H1 (cell line): ENCODE measurements at regions not wholly inside any gene's neighbourhood (a gene's known extent, or its start where the extent isn't known, plus 50 kb on each side); places are given as distances from the start of the nearest gene placed in this dataset.

ENCODE experiments used
- CTCF ChIA-PET: fragments of 300-600 bp; sonication (Branson Sonifier 250); formaldehyde crosslinking; loops from one replicate; lab custom pipeline; 2021; ENCODE audit not compliant: partially characterized antibody; lab: Charles Lee
- POLR2A ChIA-PET: fragments of 300-600 bp; sonication (Branson Sonifier 250); formaldehyde crosslinking; loops from one replicate; lab custom pipeline; 2021; ENCODE audit warnings: inconsistent platforms; ENCODE audit not compliant: partially characterized antibody; lab: Charles Lee
- DNase-seq, 2 experiments: peaks; one replicate each; pipeline versions ENCODE4 v3.0.0 to v3.0.0-alpha.2; 2010 to 2022; ENCODE audit warnings: low spot score in 2 of 2, low read depth in 1 of 2, mixed read lengths in 1 of 2
- FAIRE-seq: peaks from 2 replicates; lab custom pipeline; 2011; peaks lifted over from hg19 to GRCh38; lab: Jason Lieb, UNC
- H2AFZ ChIP-seq: 2 replicates; pipeline ENCODE4 v1.8.1; 2012; ENCODE audit warnings: low read length, inconsistent platforms
- H2AK5ac ChIP-seq: 2 replicates; pipeline ENCODE4 v1.6.1; 2013; ENCODE audit warnings: low read depth, low read length
- H2BK120ac ChIP-seq: replicated peaks from 2 replicates; pipeline ENCODE3; 2013; ENCODE audit warnings: low read depth, low read length, inconsistent platforms
- H2BK12ac ChIP-seq: 2 replicates; pipeline ENCODE4 v1.6.1; 2013; ENCODE audit warnings: low read depth, low read length
- H2BK15ac ChIP-seq: 2 replicates; pipeline ENCODE4 v1.6.1; 2013; ENCODE audit warnings: low read length
- H2BK20ac ChIP-seq: 2 replicates; pipeline ENCODE4 v1.6.1; 2013; ENCODE audit warnings: low read length
- H2BK5ac ChIP-seq: 2 replicates; pipeline ENCODE4 v1.6.1; 2013; ENCODE audit warnings: low read depth, low read length
- H3K14ac ChIP-seq: 2 replicates; pipeline ENCODE4 v1.6.1; 2013; ENCODE audit warnings: inconsistent platforms; ENCODE audit not compliant: insufficient read length
- H3K18ac ChIP-seq: 2 replicates; pipeline ENCODE4 v1.6.1; 2013; ENCODE audit warnings: low read length; ENCODE audit errors: extremely low read depth
- H3K23ac ChIP-seq: 2 replicates; pipeline ENCODE4 v1.6.1; 2013; ENCODE audit warnings: inconsistent platforms; ENCODE audit not compliant: insufficient read length
- H3K23me2 ChIP-seq: 2 replicates; pipeline ENCODE4 v1.6.1; 2013; ENCODE audit warnings: low read depth, low read length
- H3K27ac ChIP-seq: 2 replicates; pipeline ENCODE4 v1.6.1; 2011; ENCODE audit warnings: low read depth, low read length, inconsistent platforms
- H3K27me3 ChIP-seq, 4 experiments: replicated peaks in 1 of 4; 1 replicate in 1 of 4; 2 replicates in 3 of 4; pipeline versions ENCODE4 v1.6.1 to v1.8.1; 2011 to 2013; ENCODE audit warnings: low read length in 3 of 4, mild to moderate bottlenecking in 3 of 4, inconsistent platforms in 2 of 4, mixed read lengths in 2 of 4, moderate library complexity in 1 of 4; ENCODE audit not compliant: control insufficient read depth in 3 of 4, insufficient read depth in 3 of 4; ENCODE audit errors: extremely low read depth in 1 of 4
- H3K36me3 ChIP-seq, 4 experiments: 2 replicates each; pipeline versions ENCODE4 v1.6.1 to v1.8.1; 2011 to 2013; ENCODE audit warnings: mild to moderate bottlenecking in 4 of 4, low read length in 3 of 4, moderate library complexity in 2 of 4, control low read depth in 1 of 4, inconsistent platforms in 1 of 4; ENCODE audit not compliant: insufficient read depth in 4 of 4, control insufficient read depth in 2 of 4
- H3K4ac ChIP-seq: replicated peaks from 2 replicates; pipeline ENCODE3; 2013; ENCODE audit warnings: low read length, low read depth, mixed read lengths, inconsistent platforms; ENCODE audit not compliant: insufficient read length
- H3K4me1 ChIP-seq, 4 experiments: replicated peaks in 1 of 4; 1 replicate in 1 of 4; 2 replicates in 3 of 4; pipeline versions ENCODE4 v1.6.1 to v1.8.1; 2011 to 2013; ENCODE audit warnings: low read length in 3 of 4, inconsistent platforms in 2 of 4, mixed read lengths in 1 of 4; ENCODE audit not compliant: insufficient read depth in 4 of 4, control insufficient read depth in 3 of 4
- H3K4me2 ChIP-seq, 2 experiments: 2 replicates each; pipeline versions ENCODE4 v1.6.1 to v1.8.1; 2011 to 2013; ENCODE audit warnings: low read depth in 2 of 2, low read length in 2 of 2, control low read depth in 1 of 2, inconsistent platforms in 1 of 2, mild to moderate bottlenecking in 1 of 2; ENCODE audit not compliant: insufficient read depth in 1 of 2
- H3K4me3 ChIP-seq, 4 experiments: fragments of 200-600, 300-600 bp in 1 of 4; sonication (generic), shearing (Covaris generic), sonication (Bioruptor Twin) in 1 of 4; 2 replicates each; pipeline versions ENCODE4 v1.5.1 to v1.8.1; 2011 to 2016; ENCODE audit warnings: low read length in 4 of 4, low read depth in 3 of 4, control low read depth in 2 of 4, inconsistent platforms in 2 of 4, mild to moderate bottlenecking in 2 of 4, mixed read lengths in 1 of 4, moderate library complexity in 1 of 4; ENCODE audit not compliant: insufficient read depth in 2 of 4; ENCODE audit errors: extremely low read depth in 1 of 4
- H3K56ac ChIP-seq: replicated peaks from 2 replicates; pipeline ENCODE3; 2013; ENCODE audit warnings: low read depth, mild to moderate bottlenecking, mixed read lengths, low read length, inconsistent platforms; ENCODE audit not compliant: insufficient read length
- H3K79me1 ChIP-seq: 2 replicates; pipeline ENCODE4 v1.6.1; 2013; ENCODE audit warnings: low read depth, low read length, control low read depth
- H3K79me2 ChIP-seq, 2 experiments: 2 replicates each; pipeline versions ENCODE4 v1.6.1 to v1.8.1; 2012 to 2013; ENCODE audit warnings: low read length in 2 of 2, mild to moderate bottlenecking in 2 of 2, inconsistent platforms in 1 of 2; ENCODE audit not compliant: insufficient read depth in 2 of 2, control insufficient read depth in 1 of 2
- H3K9ac ChIP-seq, 4 experiments: replicated peaks in 1 of 4; 1 replicate in 1 of 4; 2 replicates in 3 of 4; pipeline versions ENCODE4 v1.6.1 to v1.8.1; 2011 to 2013; ENCODE audit warnings: low read depth in 3 of 4, low read length in 3 of 4, control low read depth in 2 of 4, mild to moderate bottlenecking in 2 of 4, moderate library complexity in 2 of 4, inconsistent platforms in 1 of 4; ENCODE audit errors: extremely low read depth in 1 of 4
- H3K9me3 ChIP-seq, 2 experiments: 2 replicates each; pipeline versions ENCODE4 v1.6.1 to v1.8.1; 2012 to 2013; ENCODE audit warnings: mild to moderate bottlenecking in 2 of 2, moderate library complexity in 2 of 2, control low read depth in 1 of 2, inconsistent platforms in 1 of 2, low read depth in 1 of 2, low read length in 1 of 2, mixed read lengths in 1 of 2; ENCODE audit not compliant: insufficient read depth in 2 of 2
- H4K20me1 ChIP-seq, 2 experiments: replicated peaks in 1 of 2; 2 replicates each; pipeline versions ENCODE3 to v1.8.1; 2011 to 2013; ENCODE audit warnings: inconsistent platforms in 2 of 2, low read length in 2 of 2, mild to moderate bottlenecking in 1 of 2; ENCODE audit not compliant: insufficient read depth in 2 of 2, control insufficient read depth in 1 of 2
- H4K5ac ChIP-seq: 2 replicates; pipeline ENCODE4 v1.6.1; 2013; ENCODE audit warnings: low read length, low read depth, mixed read lengths, inconsistent platforms; ENCODE audit not compliant: insufficient read length
- H4K8ac ChIP-seq: 2 replicates; pipeline ENCODE4 v1.8.0; 2013; ENCODE audit warnings: mild to moderate bottlenecking, moderate library complexity, low read length, inconsistent platforms; ENCODE audit not compliant: insufficient read depth; ENCODE audit errors: extremely low read depth
- H4K91ac ChIP-seq: replicated peaks from 2 replicates; pipeline ENCODE3; 2013; ENCODE audit warnings: low read length, mixed read lengths, inconsistent platforms; ENCODE audit not compliant: insufficient read length
- ASH2L ChIP-seq: fragments of 200-600, 300-600 bp; sonication (generic); IDR thresholded peaks from one replicate; pipeline ENCODE4 v1.7.1; 2017; ENCODE audit warnings: low read length
- BCL11A ChIP-seq, 2 experiments: IDR thresholded peaks; one replicate each; pipeline ENCODE4 v1.6.1; 2011; ENCODE audit warnings: low read depth in 2 of 2, low read length in 2 of 2, mild to moderate bottlenecking in 2 of 2
- CTBP2 ChIP-seq: IDR thresholded peaks from 2 replicates; pipeline ENCODE4 v1.7.0; 2011; ENCODE audit warnings: borderline replicate concordance, mild to moderate bottlenecking, moderate library complexity, mixed read lengths, low read length; ENCODE audit not compliant: insufficient read depth, insufficient read length
- E2F6 ChIP-seq: IDR thresholded peaks from 2 replicates; pipeline ENCODE4 v1.6.1; 2012; ENCODE audit warnings: inconsistent platforms
- EGR1 ChIP-seq: IDR thresholded peaks from 2 replicates; pipeline ENCODE4 v1.6.1; 2011; ENCODE audit warnings: low read depth, low read length, borderline replicate concordance
- HDAC6 ChIP-seq: IDR thresholded peaks from one replicate; pipeline ENCODE4 v1.7.1; 2012; ENCODE audit warnings: low read depth, mild to moderate bottlenecking, inconsistent platforms, low read length, moderate library complexity
- JUND ChIP-seq: IDR thresholded peaks from 2 replicates; pipeline ENCODE4 v1.6.1; 2011; ENCODE audit warnings: mild to moderate bottlenecking, improper control_type of control experiment, low read length
- NANOG ChIP-seq: IDR thresholded peaks from 2 replicates; pipeline ENCODE4 v1.6.1; 2011; ENCODE audit warnings: low read length, low read depth, mild to moderate bottlenecking, inconsistent platforms; ENCODE audit not compliant: insufficient read depth, poor library complexity, severe bottlenecking
- NRF1 ChIP-seq: IDR thresholded peaks from 2 replicates; pipeline ENCODE4 v1.6.1; 2011; ENCODE audit warnings: mild to moderate bottlenecking, low read depth, low read length, improper control_type of control experiment
- RBBP5 ChIP-seq: IDR thresholded peaks from 2 replicates; pipeline ENCODE4 v1.7.1; 2012; ENCODE audit warnings: low read depth, mild to moderate bottlenecking, inconsistent platforms, low read length, moderate library complexity, borderline replicate concordance
- SIN3A ChIP-seq, 2 experiments: IDR thresholded peaks in 1 of 2; conservative IDR thresholded peaks in 1 of 2; 2 replicates each; pipeline ENCODE4 v1.6.1; 2011 to 2012; ENCODE audit warnings: low read length in 2 of 2, improper control_type of control experiment in 1 of 2, low read depth in 1 of 2, mild to moderate bottlenecking in 1 of 2
- SP4 ChIP-seq: IDR thresholded peaks from 2 replicates; pipeline ENCODE4 v1.6.1; 2012; ENCODE audit warnings: low read length, inconsistent platforms
- TAF7 ChIP-seq: optimal IDR thresholded peaks from 2 replicates; pipeline ENCODE3; 2011; ENCODE audit warnings: low read depth, mild to moderate bottlenecking, inconsistent platforms, low read length, moderate library complexity, borderline replicate concordance
- TBP ChIP-seq: IDR thresholded peaks from 2 replicates; pipeline ENCODE4 v1.6.1; 2011; ENCODE audit warnings: low read depth, low read length, improper control_type of control experiment
- WGBS, 2 experiments: shearing (Covaris generic) in 1 of 2; methylation state at CpG; one replicate each; pipeline versions ENCODE4 v1.1.6 to v1.1.7; 2013 to 2015; ENCODE audit warnings: low lambda C conversion rate in 2 of 2, mixed read lengths in 2 of 2, inconsistent platforms in 1 of 2, low coverage in 1 of 2, missing lambda C conversion rate in 1 of 2; ENCODE audit not compliant: insufficient replicate concordance in 2 of 2, insufficient coverage in 1 of 2, insufficient read length in 1 of 2; ENCODE audit errors: extremely low coverage in 1 of 2, missing lambda C conversion rate in 1 of 2; 5-methylcytosine and 5-hydroxymethylcytosine counted together

- Histone ChIP-seq H3K79me1 (no peaks in the 10 kb centered on the region), H3K36me3 (no peaks in the 10 kb centered on the region), H4K5ac (no peak overlapping the region), H3K23ac (no peak overlapping the region), H2AK5ac (no peak overlapping the region), H4K8ac (no peak overlapping the region), H3K4me1 (no peaks in the 10 kb centered on the region), H3K14ac (no peak overlapping the region), H2AFZ (no peak overlapping the region), H3K4me2 (no peak overlapping the region), H2BK5ac (no peak overlapping the region), H2BK120ac (no peak overlapping the region), H3K27ac (no peak overlapping the region), H2BK15ac (no peak overlapping the region), H3K18ac (no peak overlapping the region), H3K4ac (no peak overlapping the region), H3K56ac (no peak overlapping the region), H3K9me3 (no peaks in the 10 kb centered on the region), H2BK12ac (no peak overlapping the region), H2BK20ac (no peak overlapping the region), H4K20me1 (no peaks in the 10 kb centered on the region), H3K23me2 (no peaks in the 10 kb centered on the region), H3K4me3 (no peak overlapping the region), H3K9ac (no peak overlapping the region), H4K91ac (no peak overlapping the region), H3K27me3 (no peaks in the 10 kb centered on the region), H3K79me2 (no peaks in the 10 kb centered on the region)
- peak in 1 of 2 experiments; percentile 54 for DNase-seq
- FAIRE-seq, result peak; percentile 48
- CTCF ChIA-PET, result interaction anchor here (0.7 to 2.7 kb wide), 12 partner anchors 9 to 386 kb away, joined by 3 to 14 read pairs (median 6); no protein-coding TSS in a partner anchor
- POLR2A ChIA-PET, result no interaction called here
- 70% methylated on average over 1 of the region's 1 CpG; no CpG with 5 or more reads in 1 of the 2 experiments for WGBS, 2 experiments
- no peak for TF ChIP-seq BCL11A (IDR thresholded peaks at IDR 0.05; ENCODE audit: low read depth in 2 of 2, low read length in 2 of 2)
- no peak for TF ChIP-seq SIN3A (conservative IDR thresholded peaks at IDR 0.05 in 1 of 2, IDR thresholded peaks at IDR 0.05 in 1 of 2; ENCODE audit: low read depth in 1 of 2, low read length in 2 of 2)
- TF ChIP-seq SP4, result no peak
- no peak for TF ChIP-seq HDAC6
- peak; percentile 55; the same call in 1 of the 2 replicates for TF ChIP-seq E2F6
- TF ChIP-seq NRF1, result no peak
- TF ChIP-seq NANOG, result no peak
- no peak for TF ChIP-seq ASH2L
- TF ChIP-seq RBBP5, result no peak
- TF ChIP-seq JUND, result no peak
- no peak for TF ChIP-seq TBP
- TF ChIP-seq CTBP2, result no peak
- no peak for TF ChIP-seq EGR1
- no peak for TF ChIP-seq TAF7
These were observed 278.0 kb downstream of the ZBBX start for GRCh38 chr3:167102071-167102470.
